ENCODE measurements at regions not wholly inside any gene's neighbourhood (a gene's known extent, or its start where the extent isn't known, plus 50 kb on each side); places are given as distances from the start of the nearest gene placed in this dataset.

- TF ChIP-seq CTCF (IDR thresholded peaks at IDR 0.05) (no peak), POLR2A (IDR thresholded peaks at IDR 0.05) (no peak), POLR2AphosphoS5 (IDR thresholded peaks at IDR 0.05) (no peak)
These were observed 1999.5 kb upstream of the CDH6 start for GRCh38 chr5:29193972-29194371.

Measured in prostate gland (tissue), 2 donors.